ENCODE measurements at regions not wholly inside any gene's neighbourhood (a gene's known extent, or its start where the extent isn't known, plus 50 kb on each side); places are given as distances from the start of the nearest gene placed in this dataset.

GRCh38 chr1:11596295-11596694, 57.9 kb downstream of the FBXO2 start:
- Mint-ChIP-seq H3K36me3 (no peaks in the 10 kb centered on the region), H3K27ac (peak overlapping the region; percentile 20), H3K9me3 (no peaks in the 10 kb centered on the region), H3K4me1 (no peaks in the 10 kb centered on the region), H3K4me3 (no peak overlapping the region), H3K27me3 (peaks cover 10% of the 10 kb centered on the region)

- no peaks in the 10 kb centered on the region for H3K36me3 Mint-ChIP-seq
- H3K27ac Mint-ChIP-seq: no peak overlapping the region
- H3K27me3 Mint-ChIP-seq: peaks cover 10% of the 10 kb centered on the region
- no peaks in the 10 kb centered on the region for H3K4me1 Mint-ChIP-seq
- no peaks in the 10 kb centered on the region for H3K9me3 Mint-ChIP-seq
- no peak overlapping the region for H3K4me3 Mint-ChIP-seq
Measured at GRCh38 chr1:11595285-11595684, 58.9 kb downstream of the FBXO2 start.

GRCh38 chr1:11594625-11595024, 59.6 kb downstream of the FBXO2 start:
- Mint-ChIP-seq H3K27ac (no peak overlapping the region), H3K36me3 (no peaks in the 10 kb centered on the region), H3K9me3 (no peaks in the 10 kb centered on the region), H3K4me1 (no peaks in the 10 kb centered on the region), H3K4me3 (no peak overlapping the region), H3K27me3 (peaks cover 10% of the 10 kb centered on the region)

GRCh38 chr1:11594222-11594621, 60.0 kb downstream of the FBXO2 start:
- Mint-ChIP-seq H3K4me1 (no peaks in the 10 kb centered on the region), H3K4me3 (no peak overlapping the region), H3K27me3 (peaks cover 9% of the 10 kb centered on the region), H3K36me3 (no peaks in the 10 kb centered on the region), H3K9me3 (no peaks in the 10 kb centered on the region), H3K27ac (no peak overlapping the region)

GRCh38 chr1:11592752-11593151, 61.5 kb downstream of the FBXO2 start:
- Mint-ChIP-seq H3K27me3 (peaks cover 8% of the 10 kb centered on the region), H3K36me3 (no peaks in the 10 kb centered on the region), H3K4me1 (no peaks in the 10 kb centered on the region), H3K27ac (no peak overlapping the region), H3K9me3 (no peaks in the 10 kb centered on the region), H3K4me3 (no peak overlapping the region)

GRCh38 chr1:11590395-11590794, 63.8 kb downstream of the FBXO2 start:
- Mint-ChIP-seq H3K27ac (no peak overlapping the region), H3K9me3 (no peaks in the 10 kb centered on the region), H3K27me3 (peaks cover 4% of the 10 kb centered on the region), H3K4me3 (no peak overlapping the region), H3K4me1 (no peaks in the 10 kb centered on the region), H3K36me3 (no peaks in the 10 kb centered on the region)

Measured in activated naive CD4-positive, alpha-beta T cell treated with anti-CD3 and anti-CD28 coated beads, Interleukin-2, amount 50 U/mL, for 24 hours (primary cell).